Endometrium (tissue), 2 donors: ENCODE measurements at regions not wholly inside any gene's neighbourhood (a gene's known extent, or its start where the extent isn't known, plus 50 kb on each side); places are given as distances from the start of the nearest gene placed in this dataset.

ENCODE experiments used
- FAIRE-seq: peaks from 2 replicates; lab custom pipeline; 2012; peaks lifted over from hg19 to GRCh38; lab: Jason Lieb, UNC
- donor health status: control.
- donor health status: control.

- no peak for FAIRE-seq
Observed at GRCh38 chr5:3654515-3654914, 58.9 kb downstream of the IRX1 start.

GRCh38 chr5:3656803-3657202 is 61.2 kb downstream of the IRX1 start:
- no peak for FAIRE-seq

GRCh38 chr5:3657364-3658022 is 61.9 kb downstream of the IRX1 start:
- FAIRE-seq: no peak

- no peak for FAIRE-seq
Observed at GRCh38 chr5:3658929-3659328, 63.3 kb downstream of the IRX1 start.

- FAIRE-seq: no peak
Observed at GRCh38 chr5:3659907-3660306, 64.3 kb downstream of the IRX1 start.

GRCh38 chr5:3660630-3661029 is 65.0 kb downstream of the IRX1 start:
- no peak for FAIRE-seq

- no peak for FAIRE-seq
Observed at GRCh38 chr5:3661755-3662296, 66.2 kb downstream of the IRX1 start.

GRCh38 chr5:3662344-3662743 is 66.7 kb downstream of the IRX1 start:
- FAIRE-seq: no peak

- no peak for FAIRE-seq
Observed at GRCh38 chr5:3671337-3671736, 75.7 kb downstream of the IRX1 start.

- FAIRE-seq: no peak
Observed at GRCh38 chr5:3678801-3679200, 83.2 kb downstream of the IRX1 start.

GRCh38 chr5:3680821-3681220 is 85.2 kb downstream of the IRX1 start:
- FAIRE-seq: no peak

- no peak for FAIRE-seq
Observed at GRCh38 chr5:3684118-3684517, 88.5 kb downstream of the IRX1 start.

- no peak for FAIRE-seq
Observed at GRCh38 chr5:3684771-3685354, 89.2 kb downstream of the IRX1 start.

- no peak for FAIRE-seq
Observed at GRCh38 chr5:3694819-3695218, 99.2 kb downstream of the IRX1 start.

- no peak for FAIRE-seq
Observed at GRCh38 chr5:3695818-3696217, 100.2 kb downstream of the IRX1 start.

GRCh38 chr5:3698412-3698811 is 102.8 kb downstream of the IRX1 start:
- FAIRE-seq: no peak

- no peak for FAIRE-seq
Observed at GRCh38 chr5:3701694-3702093, 106.1 kb downstream of the IRX1 start.

- FAIRE-seq: no peak
Observed at GRCh38 chr5:3704661-3705060, 109.0 kb downstream of the IRX1 start.

- FAIRE-seq: no peak
Observed at GRCh38 chr5:3709068-3709716, 113.6 kb downstream of the IRX1 start.

GRCh38 chr5:3709717-3710348 is 114.2 kb downstream of the IRX1 start:
- FAIRE-seq: no peak

GRCh38 chr5:3715062-3715461 is 119.4 kb downstream of the IRX1 start:
- FAIRE-seq: no peak

GRCh38 chr5:3729631-3730030 is 134.0 kb downstream of the IRX1 start:
- FAIRE-seq: no peak

GRCh38 chr5:3734632-3735031 is 139.0 kb downstream of the IRX1 start:
- no peak for FAIRE-seq
